Hepatocyte (in vitro differentiated cells): ENCODE measurements at regions not wholly inside any gene's neighbourhood (a gene's known extent, or its start where the extent isn't known, plus 50 kb on each side); places are given as distances from the start of the nearest gene placed in this dataset.
"Not testable (repeated sequence)": the region's sequence is repeated elsewhere in the genome, so short reads cannot be mapped to it uniquely, and the experiment has no call there.

Source experiments
- DNase-seq: peaks from one replicate; pipeline ENCODE4 v3.0.0-alpha.2; 2016; ENCODE audit warnings: low spot score
- H2AFZ ChIP-seq: fragments of 200-600 bp; sonication (generic); 2 replicates; pipeline ENCODE4 v1.6.0; 2016; ENCODE audit warnings: antibody characterized with exemption, mild to moderate bottlenecking
- H3K27ac ChIP-seq: fragments of 200-600 bp; sonication (generic); 2 replicates; pipeline ENCODE4 v1.5.1; 2016; ENCODE audit warnings: mild to moderate bottlenecking
- H3K27me3 ChIP-seq: fragments of 200-600 bp; sonication (generic); 2 replicates; pipeline ENCODE4 v1.6.1; 2016
- H3K36me3 ChIP-seq: fragments of 200-600 bp; sonication (generic); replicated peaks from 2 replicates; pipeline ENCODE4 v1.5.1; 2016; ENCODE audit warnings: low read depth; ENCODE audit not compliant: insufficient read depth
- H3K4me1 ChIP-seq: fragments of 200-600 bp; sonication (generic); 2 replicates; pipeline ENCODE4 v1.5.1; 2016; ENCODE audit warnings: mild to moderate bottlenecking, moderate library complexity; ENCODE audit not compliant: insufficient read depth
- H3K4me2 ChIP-seq: fragments of 200-600 bp; sonication (generic); 2 replicates; pipeline ENCODE4 v1.6.0; 2016
- H3K4me3 ChIP-seq: fragments of 200-600 bp; sonication (generic); 2 replicates; pipeline ENCODE4 v1.5.1; 2016; ENCODE audit warnings: mild to moderate bottlenecking
- H3K79me2 ChIP-seq: fragments of 200-600 bp; sonication (generic); 2 replicates; pipeline ENCODE4 v1.6.0; 2017; ENCODE audit warnings: mild to moderate bottlenecking
- H3K9me2 ChIP-seq: fragments of 200-600 bp; sonication (generic); replicated peaks from 2 replicates; pipeline ENCODE4 v1.6.0; 2017; ENCODE audit warnings: mild to moderate bottlenecking; ENCODE audit not compliant: insufficient read depth
- H3K9me3 ChIP-seq: fragments of 200-600 bp; sonication (generic); 2 replicates; pipeline ENCODE4 v1.5.1; 2016; ENCODE audit warnings: low read depth, mild to moderate bottlenecking
- H4K20me1 ChIP-seq: fragments of 200-600 bp; sonication (generic); 2 replicates; pipeline ENCODE4 v1.6.0; 2016; ENCODE audit warnings: mild to moderate bottlenecking; ENCODE audit not compliant: insufficient read depth, poor library complexity, severe bottlenecking
- CTCF ChIP-seq: fragments of 200-600 bp; sonication (generic); IDR thresholded peaks from 2 replicates; pipeline ENCODE4 v1.5.1; 2016; ENCODE audit warnings: antibody characterized with exemption, mild to moderate bottlenecking; ENCODE audit not compliant: poor library complexity
- EZH2 ChIP-seq: fragments of 200-600 bp; sonication (generic); IDR thresholded peaks from 2 replicates; pipeline ENCODE4 v1.6.1; 2016; ENCODE audit warnings: antibody characterized with exemption, mild to moderate bottlenecking, borderline replicate concordance
- EZH2phosphoT487 ChIP-seq: fragments of 200-600 bp; sonication (generic); IDR thresholded peaks from one replicate; pipeline ENCODE4 v1.6.1; 2018; ENCODE audit warnings: antibody characterized with exemption, mild to moderate bottlenecking, low read depth, moderate library complexity; ENCODE audit not compliant: unreplicated experiment, severe bottlenecking
- WGBS: methylation state at CpG from one replicate; pipeline ENCODE4 v1.1.6; 2016; ENCODE audit warnings: low lambda C conversion rate; ENCODE audit errors: missing lambda C conversion rate; 5-methylcytosine and 5-hydroxymethylcytosine counted together

GRCh38 chrX:114210879-114211278 lies 373.0 kb upstream of the HTR2C start:
- Histone ChIP-seq H3K27ac (no peak overlapping the region), H3K9me2 (no peaks in the 10 kb centered on the region), H3K27me3 (no peaks in the 10 kb centered on the region), H3K79me2 (no peaks in the 10 kb centered on the region), H3K4me2 (no peak overlapping the region), H3K4me1 (no peaks in the 10 kb centered on the region), H4K20me1 (no peaks in the 10 kb centered on the region), H3K36me3 (no peaks in the 10 kb centered on the region), H2AFZ (no peak overlapping the region), H3K9me3 (no peaks in the 10 kb centered on the region), H3K4me3 (no peak overlapping the region)
- 92% methylated on average over 3 of the region's 3 CpGs for WGBS
- no peak for TF ChIP-seq EZH2phosphoT487
- no peak for TF ChIP-seq CTCF
- no peak for TF ChIP-seq EZH2
- DNase-seq: no peak

GRCh38 chrX:114201622-114202021 lies 382.3 kb upstream of the HTR2C start:
- Histone ChIP-seq H3K27ac (no peak overlapping the region), H3K36me3 (no peaks in the 10 kb centered on the region)
- WGBS: 81% methylated on average over 4 of the region's 4 CpGs

GRCh38 chrX:114181195-114181594 lies 402.7 kb upstream of the HTR2C start:
- Histone ChIP-seq H3K9me2 (no peaks in the 10 kb centered on the region), H2AFZ (no peak overlapping the region), H3K36me3 (no peaks in the 10 kb centered on the region), H4K20me1 (no peaks in the 10 kb centered on the region), H3K4me2 (no peak overlapping the region), H3K9me3 (no peaks in the 10 kb centered on the region), H3K27ac (no peak overlapping the region), H3K79me2 (no peaks in the 10 kb centered on the region), H3K4me3 (no peak overlapping the region), H3K27me3 (no peaks in the 10 kb centered on the region), H3K4me1 (no peaks in the 10 kb centered on the region)
- TF ChIP-seq EZH2phosphoT487 (no peak), CTCF (no peak), EZH2 (no peak)
- no peak for DNase-seq
- 82% methylated on average over 1 of the region's 1 CpG for WGBS

More at GRCh38 chrX:114201622-114202021, 382.3 kb upstream of the HTR2C start:
- TF ChIP-seq EZH2phosphoT487 (no peak), EZH2 (no peak), CTCF (no peak)
- Histone ChIP-seq H3K9me3 (no peaks in the 10 kb centered on the region), H3K79me2 (no peaks in the 10 kb centered on the region), H3K4me1 (no peaks in the 10 kb centered on the region), H2AFZ (no peak overlapping the region), H3K4me3 (no peak overlapping the region), H3K9me2 (no peaks in the 10 kb centered on the region), H3K4me2 (no peak overlapping the region), H3K27me3 (no peaks in the 10 kb centered on the region), H4K20me1 (no peaks in the 10 kb centered on the region)
- DNase-seq: no peak

GRCh38 chrX:114178126-114178525 lies 405.8 kb upstream of the HTR2C start:
- Histone ChIP-seq H4K20me1 (no peaks in the 10 kb centered on the region), H3K27me3 (no peaks in the 10 kb centered on the region), H3K79me2 (no peaks in the 10 kb centered on the region), H3K4me3 (no peak overlapping the region), H3K36me3 (no peaks in the 10 kb centered on the region), H3K4me1 (no peaks in the 10 kb centered on the region), H3K4me2 (no peak overlapping the region), H3K9me3 (no peaks in the 10 kb centered on the region), H2AFZ (no peak overlapping the region), H3K9me2 (no peaks in the 10 kb centered on the region), H3K27ac (no peak overlapping the region)
- no peak for DNase-seq
- WGBS: 41% methylated on average over 2 of the region's 2 CpGs
- TF ChIP-seq EZH2: no peak
- TF ChIP-seq EZH2phosphoT487: no peak
- no peak for TF ChIP-seq CTCF

- not testable (repeated sequence) for H3K4me2 ChIP-seq, H4K20me1 ChIP-seq, H3K4me1 ChIP-seq, H3K4me3 ChIP-seq, H3K79me2 ChIP-seq, H3K27ac ChIP-seq, H3K27me3 ChIP-seq, H3K9me3 ChIP-seq, H2AFZ ChIP-seq, H3K9me2 ChIP-seq, DNase-seq, H3K36me3 ChIP-seq
- WGBS: 67% methylated on average over 5 of the region's 5 CpGs
These were observed 416.6 kb upstream of the HTR2C start for GRCh38 chrX:114167276-114167675.
